ENCODE measurements at regions not wholly inside any gene's neighbourhood (a gene's known extent, or its start where the extent isn't known, plus 50 kb on each side); places are given as distances from the start of the nearest gene placed in this dataset.
"Not testable (repeated sequence)": the region's sequence is repeated elsewhere in the genome, so short reads cannot be mapped to it uniquely, and the experiment has no call there.

DNA sequence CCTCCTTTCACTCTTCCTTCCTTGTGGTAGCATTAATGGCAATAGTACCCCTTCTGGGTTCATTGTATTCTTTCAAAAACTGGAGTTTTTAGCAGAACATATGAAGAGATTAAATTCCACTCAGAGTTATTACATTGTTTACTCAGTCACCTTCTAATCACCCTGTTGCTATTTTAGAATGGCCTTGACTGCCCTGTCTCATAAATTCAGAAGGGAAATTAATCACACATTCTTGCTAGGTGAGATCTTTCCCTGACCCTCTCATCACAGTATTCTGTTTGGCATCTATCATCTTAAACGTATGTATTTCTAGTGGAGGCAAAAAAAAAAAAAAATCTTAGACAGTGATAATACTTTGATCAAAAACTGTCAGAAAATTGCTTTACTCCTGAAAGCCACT, 760.4 kb downstream of the ADCYAP1 start:
- Histone ChIP-seq H3K4me3 (ENCODE audit: low read depth in 1 of 3, low read length in 3 of 3) (no peak overlapping the region), H3K9me3 (ENCODE audit: control insufficient read depth in 4 of 4, low read length in 3 of 4) (no peaks in the 10 kb centered on the region), H3K4me1 (ENCODE audit: control insufficient read depth in 4 of 4, insufficient read depth in 4 of 4, low read length in 3 of 4) (peaks cover 0 to 4% (median 0%) of the 10 kb centered on the region in 4 donors), H3K27me3 (ENCODE audit: control insufficient read depth in 4 of 4, insufficient read depth in 4 of 4, low read length in 3 of 4) (no peaks in the 10 kb centered on the region), H3K27ac (ENCODE audit: low read depth in 1 of 2, low read length in 2 of 2) (no peak overlapping the region), H3K36me3 (ENCODE audit: control insufficient read depth in 4 of 4, insufficient read depth in 3 of 4, low read depth in 1 of 4, low read length in 3 of 4) (no peaks in the 10 kb centered on the region), H3K9ac (ENCODE audit: low read depth in 1 of 2, low read length in 2 of 2) (no peak overlapping the region)
- no peak for DNase-seq (ENCODE audit: low spot score)
- 77% methylated on average over 1 of the region's 1 CpG for WGBS
- TF ChIP-seq RXRA (IDR thresholded peaks at IDR 0.05) (no peak), JUND (IDR thresholded peaks at IDR 0.05) (no peak), GABPA (IDR thresholded peaks at IDR 0.05 in 1 of 2, conservative IDR thresholded peaks at IDR 0.05 in 1 of 2) (no peak), SP1 (IDR thresholded peaks at IDR 0.05) (no peak), FOXA2 (IDR thresholded peaks at IDR 0.05) (no peak), EGR1 (IDR thresholded peaks at IDR 0.05; ENCODE audit: low read depth in 2 of 2) (no peak), HNF4A (conservative IDR thresholded peaks at IDR 0.05) (no peak), RAD21 (IDR thresholded peaks at IDR 0.05) (no peak), TAF1 (conservative IDR thresholded peaks at IDR 0.05) (no peak), NR2F2 (IDR thresholded peaks at IDR 0.05) (no peak), YY1 (IDR thresholded peaks at IDR 0.05) (no peak), HNF4G (IDR thresholded peaks at IDR 0.05) (no peak)
- TF ChIP-seq, protein P1, sequence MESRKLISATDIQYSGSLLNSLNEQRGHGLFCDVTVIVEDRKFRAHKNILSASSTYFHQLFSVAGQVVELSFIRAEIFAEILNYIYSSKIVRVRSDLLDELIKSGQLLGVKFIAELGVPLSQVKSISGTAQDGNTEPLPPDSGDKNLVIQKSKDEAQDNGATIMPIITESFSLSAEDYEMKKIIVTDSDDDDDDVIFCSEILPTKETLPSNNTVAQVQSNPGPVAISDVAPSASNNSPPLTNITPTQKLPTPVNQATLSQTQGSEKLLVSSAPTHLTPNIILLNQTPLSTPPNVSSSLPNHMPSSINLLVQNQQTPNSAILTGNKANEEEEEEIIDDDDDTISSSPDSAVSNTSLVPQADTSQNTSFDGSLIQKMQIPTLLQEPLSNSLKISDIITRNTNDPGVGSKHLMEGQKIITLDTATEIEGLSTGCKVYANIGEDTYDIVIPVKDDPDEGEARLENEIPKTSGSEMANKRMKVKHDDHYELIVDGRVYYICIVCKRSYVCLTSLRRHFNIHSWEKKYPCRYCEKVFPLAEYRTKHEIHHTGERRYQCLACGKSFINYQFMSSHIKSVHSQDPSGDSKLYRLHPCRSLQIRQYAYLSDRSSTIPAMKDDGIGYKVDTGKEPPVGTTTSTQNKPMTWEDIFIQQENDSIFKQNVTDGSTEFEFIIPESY (IDR thresholded peaks at IDR 0.05), result no peak
- TF ChIP-seq, protein P2, sequence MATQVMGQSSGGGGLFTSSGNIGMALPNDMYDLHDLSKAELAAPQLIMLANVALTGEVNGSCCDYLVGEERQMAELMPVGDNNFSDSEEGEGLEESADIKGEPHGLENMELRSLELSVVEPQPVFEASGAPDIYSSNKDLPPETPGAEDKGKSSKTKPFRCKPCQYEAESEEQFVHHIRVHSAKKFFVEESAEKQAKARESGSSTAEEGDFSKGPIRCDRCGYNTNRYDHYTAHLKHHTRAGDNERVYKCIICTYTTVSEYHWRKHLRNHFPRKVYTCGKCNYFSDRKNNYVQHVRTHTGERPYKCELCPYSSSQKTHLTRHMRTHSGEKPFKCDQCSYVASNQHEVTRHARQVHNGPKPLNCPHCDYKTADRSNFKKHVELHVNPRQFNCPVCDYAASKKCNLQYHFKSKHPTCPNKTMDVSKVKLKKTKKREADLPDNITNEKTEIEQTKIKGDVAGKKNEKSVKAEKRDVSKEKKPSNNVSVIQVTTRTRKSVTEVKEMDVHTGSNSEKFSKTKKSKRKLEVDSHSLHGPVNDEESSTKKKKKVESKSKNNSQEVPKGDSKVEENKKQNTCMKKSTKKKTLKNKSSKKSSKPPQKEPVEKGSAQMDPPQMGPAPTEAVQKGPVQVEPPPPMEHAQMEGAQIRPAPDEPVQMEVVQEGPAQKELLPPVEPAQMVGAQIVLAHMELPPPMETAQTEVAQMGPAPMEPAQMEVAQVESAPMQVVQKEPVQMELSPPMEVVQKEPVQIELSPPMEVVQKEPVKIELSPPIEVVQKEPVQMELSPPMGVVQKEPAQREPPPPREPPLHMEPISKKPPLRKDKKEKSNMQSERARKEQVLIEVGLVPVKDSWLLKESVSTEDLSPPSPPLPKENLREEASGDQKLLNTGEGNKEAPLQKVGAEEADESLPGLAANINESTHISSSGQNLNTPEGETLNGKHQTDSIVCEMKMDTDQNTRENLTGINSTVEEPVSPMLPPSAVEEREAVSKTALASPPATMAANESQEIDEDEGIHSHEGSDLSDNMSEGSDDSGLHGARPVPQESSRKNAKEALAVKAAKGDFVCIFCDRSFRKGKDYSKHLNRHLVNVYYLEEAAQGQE (IDR thresholded peaks at IDR 0.05), result no peak
- TF ChIP-seq, protein P3, sequence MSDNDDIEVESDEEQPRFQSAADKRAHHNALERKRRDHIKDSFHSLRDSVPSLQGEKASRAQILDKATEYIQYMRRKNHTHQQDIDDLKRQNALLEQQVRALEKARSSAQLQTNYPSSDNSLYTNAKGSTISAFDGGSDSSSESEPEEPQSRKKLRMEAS (IDR thresholded peaks at IDR 0.05), result no peak
- TF ChIP-seq, protein P4, sequence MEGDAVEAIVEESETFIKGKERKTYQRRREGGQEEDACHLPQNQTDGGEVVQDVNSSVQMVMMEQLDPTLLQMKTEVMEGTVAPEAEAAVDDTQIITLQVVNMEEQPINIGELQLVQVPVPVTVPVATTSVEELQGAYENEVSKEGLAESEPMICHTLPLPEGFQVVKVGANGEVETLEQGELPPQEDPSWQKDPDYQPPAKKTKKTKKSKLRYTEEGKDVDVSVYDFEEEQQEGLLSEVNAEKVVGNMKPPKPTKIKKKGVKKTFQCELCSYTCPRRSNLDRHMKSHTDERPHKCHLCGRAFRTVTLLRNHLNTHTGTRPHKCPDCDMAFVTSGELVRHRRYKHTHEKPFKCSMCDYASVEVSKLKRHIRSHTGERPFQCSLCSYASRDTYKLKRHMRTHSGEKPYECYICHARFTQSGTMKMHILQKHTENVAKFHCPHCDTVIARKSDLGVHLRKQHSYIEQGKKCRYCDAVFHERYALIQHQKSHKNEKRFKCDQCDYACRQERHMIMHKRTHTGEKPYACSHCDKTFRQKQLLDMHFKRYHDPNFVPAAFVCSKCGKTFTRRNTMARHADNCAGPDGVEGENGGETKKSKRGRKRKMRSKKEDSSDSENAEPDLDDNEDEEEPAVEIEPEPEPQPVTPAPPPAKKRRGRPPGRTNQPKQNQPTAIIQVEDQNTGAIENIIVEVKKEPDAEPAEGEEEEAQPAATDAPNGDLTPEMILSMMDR (IDR thresholded peaks at IDR 0.05; ENCODE audit: low read depth, low read length, missing input control), result no peak
- TF ChIP-seq, protein P5, sequence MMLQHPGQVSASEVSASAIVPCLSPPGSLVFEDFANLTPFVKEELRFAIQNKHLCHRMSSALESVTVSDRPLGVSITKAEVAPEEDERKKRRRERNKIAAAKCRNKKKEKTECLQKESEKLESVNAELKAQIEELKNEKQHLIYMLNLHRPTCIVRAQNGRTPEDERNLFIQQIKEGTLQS (IDR thresholded peaks at IDR 0.05), result no peak

DNA sequence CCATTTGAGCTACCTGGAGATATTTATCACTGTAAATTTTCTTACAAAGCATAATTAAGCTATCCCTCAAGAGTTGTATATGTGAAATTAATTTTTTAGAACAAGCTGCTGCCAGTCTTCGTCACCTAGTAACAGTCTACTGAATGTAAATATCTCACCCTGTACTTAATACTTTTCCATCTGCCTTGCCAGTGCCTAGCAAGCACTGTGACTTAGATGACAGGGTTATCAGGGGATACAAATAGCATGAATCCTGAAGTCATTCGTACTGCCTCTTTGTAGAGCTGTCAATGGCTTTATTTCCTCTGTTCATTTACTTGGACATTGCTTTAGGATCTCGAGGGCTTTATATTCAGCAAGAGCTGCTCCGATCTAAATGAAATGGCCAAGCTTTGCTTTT, 763.6 kb downstream of the ADCYAP1 start:
- no peak overlapping the region for H3K27ac ChIP-seq (ENCODE audit: low read depth in 1 of 2, low read length in 2 of 2)
- no peak overlapping the region for H3K9ac ChIP-seq (ENCODE audit: low read depth in 1 of 2, low read length in 2 of 2)
- no peak for TF ChIP-seq FOXA2 (IDR thresholded peaks at IDR 0.05)
- TF ChIP-seq, protein P2 (IDR thresholded peaks at IDR 0.05), result no peak
- peaks cover 0 to 4% (median 0%) of the 10 kb centered on the region in 4 donors for H3K4me1 ChIP-seq (ENCODE audit: control insufficient read depth in 4 of 4, insufficient read depth in 4 of 4, low read length in 3 of 4)
- no peak for DNase-seq (ENCODE audit: low spot score)
- no peaks in the 10 kb centered on the region for H3K36me3 ChIP-seq (ENCODE audit: control insufficient read depth in 4 of 4, insufficient read depth in 3 of 4, low read depth in 1 of 4, low read length in 3 of 4)
- H3K4me3 ChIP-seq (ENCODE audit: low read depth in 1 of 3, low read length in 3 of 3), result no peak overlapping the region
- 56% methylated on average over 4 of the region's 4 CpGs for WGBS
- H3K9me3 ChIP-seq (ENCODE audit: control insufficient read depth in 4 of 4, low read length in 3 of 4), result no peaks in the 10 kb centered on the region
- no peaks in the 10 kb centered on the region for H3K27me3 ChIP-seq (ENCODE audit: control insufficient read depth in 4 of 4, insufficient read depth in 4 of 4, low read length in 3 of 4)

DNA sequence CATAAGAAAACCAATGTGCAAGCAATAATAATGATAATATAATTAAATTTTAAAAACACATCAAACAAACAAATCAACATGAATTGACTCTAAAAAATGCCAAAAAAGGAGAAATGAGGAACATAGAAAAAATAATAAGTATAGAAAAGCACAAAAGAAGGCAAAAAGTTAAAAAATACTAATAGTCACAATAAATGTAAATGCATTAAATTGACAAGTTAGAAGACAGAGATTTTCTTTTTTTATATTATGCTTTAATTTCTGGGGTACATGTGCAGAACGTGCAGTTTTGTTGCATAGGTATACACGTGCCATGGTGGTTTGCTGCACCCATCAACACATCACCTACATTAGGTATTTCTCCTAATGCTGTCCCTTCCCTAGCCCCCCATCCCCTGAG, 767.0 kb downstream of the ADCYAP1 start:
- H3K4me3 ChIP-seq (ENCODE audit: low read depth in 1 of 3, low read length in 3 of 3); H3K4me1 ChIP-seq (ENCODE audit: control insufficient read depth in 4 of 4, insufficient read depth in 4 of 4, low read length in 3 of 4); H3K36me3 ChIP-seq (ENCODE audit: control insufficient read depth in 4 of 4, insufficient read depth in 3 of 4, low read depth in 1 of 4, low read length in 3 of 4); H3K9ac ChIP-seq (ENCODE audit: low read depth in 1 of 2, low read length in 2 of 2); DNase-seq (ENCODE audit: low spot score); H3K27ac ChIP-seq (ENCODE audit: low read depth in 1 of 2, low read length in 2 of 2); H3K27me3 ChIP-seq (ENCODE audit: control insufficient read depth in 4 of 4, insufficient read depth in 4 of 4, low read length in 3 of 4); H3K9me3 ChIP-seq (ENCODE audit: control insufficient read depth in 4 of 4, low read length in 3 of 4): not testable (repeated sequence)
- 78% methylated on average over 2 of the region's 2 CpGs for WGBS
